Activated naive CD4-positive, alpha-beta T cell treated with anti-CD3 and anti-CD28 coated beads, Interleukin-2, amount 50 U/mL, for 16 hours (primary cell): ENCODE measurements at regions not wholly inside any gene's neighbourhood (a gene's known extent, or its start where the extent isn't known, plus 50 kb on each side); places are given as distances from the start of the nearest gene placed in this dataset.
A peak's percentile ranks its signal among the peaks of the same experiment; 100 is the strongest.
"Not testable (repeated sequence)": the region's sequence is repeated elsewhere in the genome, so short reads cannot be mapped to it uniquely, and the experiment has no call there.

Experiments
- DNase-seq: peaks from one replicate; pipeline ENCODE4 v3.0.0-alpha.2; 2020

GRCh38 chr2:12484536-12485115, 232.1 kb upstream of the TRIB2 start:
- DNase-seq, result no peak

- DNase-seq, result no peak
Observed at GRCh38 chr2:12486205-12487118, 230.3 kb upstream of the TRIB2 start.

GRCh38 chr2:12487253-12488004, 229.3 kb upstream of the TRIB2 start:
- DNase-seq, result no peak

- peak; percentile 39 for DNase-seq
Observed at GRCh38 chr2:12488352-12489318, 228.1 kb upstream of the TRIB2 start.

GRCh38 chr2:12490641-12491040, 226.1 kb upstream of the TRIB2 start:
- no peak for DNase-seq

GRCh38 chr2:12492360-12492759, 224.4 kb upstream of the TRIB2 start:
- not testable (repeated sequence) for DNase-seq

- DNase-seq, result peak; percentile 48
Observed at GRCh38 chr2:12493031-12493513, 223.7 kb upstream of the TRIB2 start.

GRCh38 chr2:12495247-12495868, 221.4 kb upstream of the TRIB2 start:
- no peak for DNase-seq

GRCh38 chr2:12498286-12498685, 218.4 kb upstream of the TRIB2 start:
- no peak for DNase-seq

- no peak for DNase-seq
Observed at GRCh38 chr2:12498704-12499103, 218.0 kb upstream of the TRIB2 start.

- no peak for DNase-seq
Observed at GRCh38 chr2:12500899-12501298, 215.8 kb upstream of the TRIB2 start.

GRCh38 chr2:12501469-12502158, 215.1 kb upstream of the TRIB2 start:
- DNase-seq, result peak; percentile 76

- DNase-seq, result peak; percentile 58
Observed at GRCh38 chr2:12502759-12503158, 214.0 kb upstream of the TRIB2 start.

- peak; percentile 49 for DNase-seq
Observed at GRCh38 chr2:12504443-12504842, 212.3 kb upstream of the TRIB2 start.

- no peak for DNase-seq
Observed at GRCh38 chr2:12506846-12507245, 209.9 kb upstream of the TRIB2 start.

GRCh38 chr2:12507295-12507694, 209.4 kb upstream of the TRIB2 start:
- peak; percentile 81 for DNase-seq

- no peak for DNase-seq
Observed at GRCh38 chr2:12510070-12510469, 206.7 kb upstream of the TRIB2 start.

- no peak for DNase-seq
Observed at GRCh38 chr2:12513339-12513738, 203.4 kb upstream of the TRIB2 start.

- DNase-seq, result no peak
Observed at GRCh38 chr2:12514168-12514567, 202.6 kb upstream of the TRIB2 start.

- no peak for DNase-seq
Observed at GRCh38 chr2:12514631-12515437, 201.9 kb upstream of the TRIB2 start.
